Gastrocnemius medialis (tissue), 4 donors: ENCODE measurements at regions not wholly inside any gene's neighbourhood (a gene's known extent, or its start where the extent isn't known, plus 50 kb on each side); places are given as distances from the start of the nearest gene placed in this dataset.

Source experiments
- CTCF ChIP-seq, 5 experiments: fragments of 450-650 bp in 3 of 5; fragments of 200-600 bp in 2 of 5; sonication (generic) in 2 of 5; IDR thresholded peaks in 4 of 5; conservative IDR thresholded peaks in 1 of 5; 1 replicate in 4 of 5; 2 replicates in 1 of 5; pipeline ENCODE4 v1.5.1; 2016 to 2019; ENCODE audit warnings: antibody characterized with exemption in 5 of 5, mild to moderate bottlenecking in 3 of 5, moderate library complexity in 3 of 5
- POLR2A ChIP-seq, 2 donors: fragments of 450-650 bp; IDR thresholded peaks; one replicate each; pipeline ENCODE4 v1.6.1; 2017; ENCODE audit warnings: antibody characterized with exemption in 2 of 2, mild to moderate bottlenecking in 2 of 2, moderate library complexity in 2 of 2

GRCh38 chr14:85442996-85443395 is 86.9 kb upstream of the FLRT2 start:
- TF ChIP-seq CTCF (IDR thresholded peaks at IDR 0.05 in 4 of 5, conservative IDR thresholded peaks at IDR 0.05 in 1 of 5) (no peak), POLR2A (IDR thresholded peaks at IDR 0.05) (no peak)
